Thyroid gland (tissue), 4 donors: ENCODE measurements at regions not wholly inside any gene's neighbourhood (a gene's known extent, or its start where the extent isn't known, plus 50 kb on each side); places are given as distances from the start of the nearest gene placed in this dataset.

ENCODE experiments used
- CTCF ChIP-seq, 6 experiments: fragments of 200-600 bp in 3 of 6; fragments of 450-650 bp in 3 of 6; sonication (generic) in 3 of 6; IDR thresholded peaks; one replicate each; pipeline ENCODE4 v1.5.1; 2016 to 2019; ENCODE audit warnings: antibody characterized with exemption in 6 of 6, mild to moderate bottlenecking in 2 of 6, inconsistent platforms in 1 of 6, moderate library complexity in 1 of 6
- POLR2A ChIP-seq, 2 donors: fragments of 450-650 bp; IDR thresholded peaks; one replicate each; pipeline ENCODE4 v1.6.1; 2017; ENCODE audit warnings: antibody characterized with exemption in 2 of 2, mild to moderate bottlenecking in 2 of 2, moderate library complexity in 1 of 2

- no peak for TF ChIP-seq CTCF (IDR thresholded peaks at IDR 0.05)
- no peak for TF ChIP-seq POLR2A (IDR thresholded peaks at IDR 0.05)
Measured at GRCh38 chr1:83734420-83734819, 264.5 kb downstream of the TTLL7 start.
